GM12875 (cell line): ENCODE measurements at regions not wholly inside any gene's neighbourhood (a gene's known extent, or its start where the extent isn't known, plus 50 kb on each side); places are given as distances from the start of the nearest gene placed in this dataset.

ENCODE experiments used
- H3K4me3 ChIP-seq: one replicate; pipeline ENCODE4 v1.5.1; 2011; ENCODE audit warnings: low read depth, low read length, control low read depth
- TF ChIP-seq, protein P1 (sequence below): IDR thresholded peaks from 2 replicates; pipeline ENCODE4 v1.5.1; 2011; ENCODE audit warnings: low read depth, mild to moderate bottlenecking, control low read depth, inconsistent platforms, low read length, moderate library complexity, borderline replicate concordance; ENCODE audit not compliant: insufficient read depth

DNA sequence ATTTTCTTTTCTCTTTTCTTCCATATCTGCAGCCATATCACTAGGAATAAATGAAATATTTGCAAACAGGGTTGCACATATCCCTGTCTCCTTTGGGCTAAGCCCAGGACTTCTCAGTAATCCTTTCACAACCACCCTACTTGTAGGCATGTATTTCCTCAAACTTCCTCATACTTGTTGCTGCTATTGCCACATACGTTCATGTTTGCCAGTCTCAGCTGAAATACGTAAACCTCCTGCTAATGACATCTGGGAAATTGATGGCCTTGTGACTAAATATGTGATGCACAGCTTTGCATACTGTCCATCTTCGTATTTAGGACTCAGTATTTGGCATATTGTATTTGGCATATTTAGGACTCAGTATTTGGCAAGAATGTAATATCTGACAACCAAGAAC lies 224.6 kb downstream of the PLK2 start:
- H3K4me3 ChIP-seq, result no peak overlapping the region
- TF ChIP-seq, protein P1, sequence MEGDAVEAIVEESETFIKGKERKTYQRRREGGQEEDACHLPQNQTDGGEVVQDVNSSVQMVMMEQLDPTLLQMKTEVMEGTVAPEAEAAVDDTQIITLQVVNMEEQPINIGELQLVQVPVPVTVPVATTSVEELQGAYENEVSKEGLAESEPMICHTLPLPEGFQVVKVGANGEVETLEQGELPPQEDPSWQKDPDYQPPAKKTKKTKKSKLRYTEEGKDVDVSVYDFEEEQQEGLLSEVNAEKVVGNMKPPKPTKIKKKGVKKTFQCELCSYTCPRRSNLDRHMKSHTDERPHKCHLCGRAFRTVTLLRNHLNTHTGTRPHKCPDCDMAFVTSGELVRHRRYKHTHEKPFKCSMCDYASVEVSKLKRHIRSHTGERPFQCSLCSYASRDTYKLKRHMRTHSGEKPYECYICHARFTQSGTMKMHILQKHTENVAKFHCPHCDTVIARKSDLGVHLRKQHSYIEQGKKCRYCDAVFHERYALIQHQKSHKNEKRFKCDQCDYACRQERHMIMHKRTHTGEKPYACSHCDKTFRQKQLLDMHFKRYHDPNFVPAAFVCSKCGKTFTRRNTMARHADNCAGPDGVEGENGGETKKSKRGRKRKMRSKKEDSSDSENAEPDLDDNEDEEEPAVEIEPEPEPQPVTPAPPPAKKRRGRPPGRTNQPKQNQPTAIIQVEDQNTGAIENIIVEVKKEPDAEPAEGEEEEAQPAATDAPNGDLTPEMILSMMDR, result no peak

DNA sequence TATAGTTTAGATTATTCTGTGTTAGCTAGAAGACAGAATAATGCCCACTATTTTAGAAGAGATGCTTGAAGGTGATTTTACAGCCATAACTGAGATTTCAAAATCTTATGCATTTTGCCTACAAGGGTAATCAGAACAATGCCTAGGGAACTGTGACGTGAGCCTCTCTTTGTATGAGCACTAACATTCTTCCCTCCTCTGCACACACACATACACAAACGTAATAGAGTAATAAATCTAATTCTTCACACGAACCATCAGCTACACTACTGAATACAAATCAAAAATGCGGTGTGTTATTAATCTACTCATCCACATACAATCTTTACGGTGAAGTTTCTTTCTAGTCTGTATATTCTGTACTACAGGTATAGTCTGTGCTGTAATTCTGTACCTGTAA lies 227.8 kb downstream of the PLK2 start:
- H3K4me3 ChIP-seq, result no peak overlapping the region
- TF ChIP-seq, protein P1, result no peak

DNA sequence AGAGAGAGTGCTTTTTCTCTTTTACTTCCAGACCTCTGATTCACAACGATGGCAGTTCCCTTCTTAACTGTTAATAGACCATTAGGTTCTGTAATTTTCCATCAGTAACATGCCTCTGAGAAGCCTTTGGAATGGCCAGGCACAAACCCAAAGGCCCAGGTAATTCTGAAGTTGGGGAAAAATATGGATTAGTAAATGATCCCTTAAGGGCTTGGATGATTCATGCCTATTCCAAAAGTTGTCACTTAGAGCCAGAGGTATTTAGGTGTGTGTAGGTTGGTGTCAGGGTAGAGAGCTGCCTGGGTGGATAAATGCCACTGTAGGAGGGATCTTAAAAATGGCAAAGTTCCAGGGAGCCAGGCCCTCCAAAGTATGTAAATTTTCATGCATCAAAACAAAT lies 228.8 kb downstream of the PLK2 start:
- H3K4me3 ChIP-seq, result no peak overlapping the region
- TF ChIP-seq, protein P1, result no peak

DNA sequence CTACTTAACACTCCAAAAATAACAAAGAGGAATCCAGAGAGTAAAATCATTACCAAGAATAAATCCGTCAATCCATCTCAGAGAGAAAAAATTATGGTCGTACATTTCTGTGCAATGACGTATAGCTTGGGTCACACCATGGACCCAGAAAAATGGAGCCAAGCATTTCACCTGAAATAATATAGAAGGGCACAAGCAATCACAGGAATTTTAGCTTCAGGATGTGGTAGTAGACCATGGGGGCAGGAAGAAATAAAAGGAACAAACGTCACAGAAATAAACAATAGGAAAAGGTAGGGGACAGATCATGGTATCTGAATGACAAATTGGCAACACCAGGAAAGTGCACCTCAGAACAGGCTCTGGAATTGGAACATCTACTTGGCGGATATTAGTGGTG lies 231.0 kb downstream of the PLK2 start:
- no peak overlapping the region for H3K4me3 ChIP-seq
- TF ChIP-seq, protein P1, result no peak

DNA sequence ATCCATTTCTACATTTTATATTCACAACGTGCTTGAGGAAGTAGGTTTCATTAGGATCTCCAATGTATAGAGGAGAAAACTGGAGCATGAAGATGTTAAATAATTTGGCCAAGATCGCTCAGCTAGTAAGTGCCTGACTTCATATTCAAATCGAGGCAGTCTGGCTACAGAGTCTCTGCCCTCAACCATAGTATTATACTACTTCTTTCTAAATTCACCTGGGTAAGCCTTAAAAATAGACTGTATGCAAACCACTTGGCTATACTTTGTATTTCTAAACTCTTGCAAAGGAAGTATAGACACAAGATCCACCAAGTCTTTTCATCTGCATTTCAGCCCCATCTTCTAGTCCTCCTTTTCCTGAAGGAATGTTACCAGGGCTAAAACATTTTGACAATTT lies 232.0 kb downstream of the PLK2 start:
- H3K4me3 ChIP-seq, result no peak overlapping the region

DNA sequence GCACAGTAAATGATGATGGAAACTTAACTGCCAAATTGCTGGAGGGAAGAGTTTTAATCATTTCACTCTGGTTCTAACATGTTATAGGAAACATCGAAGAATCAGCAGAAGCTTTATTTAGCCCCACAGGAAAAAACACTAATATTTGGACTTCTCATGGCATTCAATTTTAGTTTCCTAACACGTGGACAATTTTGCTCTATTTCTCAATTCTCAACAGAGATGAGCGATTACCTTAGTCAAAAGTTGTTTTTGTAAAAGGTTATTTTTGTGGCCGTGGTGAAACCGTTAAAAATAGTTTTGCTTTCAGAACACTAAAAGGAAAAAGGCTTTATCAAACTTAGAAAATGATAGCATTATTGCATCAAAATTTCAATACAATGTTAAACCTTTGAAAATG lies 235.2 kb downstream of the PLK2 start:
- TF ChIP-seq, protein P1, result no peak
- no peak overlapping the region for H3K4me3 ChIP-seq

More for the DNA sequence above, 232.0 kb downstream of the PLK2 start:
- TF ChIP-seq, protein P1, result no peak

DNA sequence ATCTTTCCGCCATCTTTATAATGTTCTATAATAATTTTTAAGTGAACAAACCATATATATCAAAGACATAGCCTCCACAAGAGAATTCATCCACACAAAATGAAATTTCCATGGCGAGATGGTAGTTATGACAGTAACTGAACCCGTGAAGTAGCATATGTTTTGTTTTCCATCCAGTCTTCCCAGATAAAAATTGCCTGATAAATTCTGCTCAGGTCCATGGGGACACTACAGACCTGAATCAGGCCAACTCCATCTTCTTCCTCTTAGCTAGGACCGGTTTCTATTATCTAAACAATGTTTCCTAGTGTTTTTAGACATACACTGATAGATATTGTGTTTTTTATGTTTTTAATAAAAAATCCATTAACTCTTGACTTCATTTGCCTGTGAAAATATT lies 235.7 kb downstream of the PLK2 start:
- no peak overlapping the region for H3K4me3 ChIP-seq
- TF ChIP-seq, protein P1, result no peak
